ENCODE measurements at regions not wholly inside any gene's neighbourhood (a gene's known extent, or its start where the extent isn't known, plus 50 kb on each side); places are given as distances from the start of the nearest gene placed in this dataset.

GRCh38 chr9:78505546-78505945, 208.6 kb downstream of the PSAT1 start:
- no peak for DNase-seq (ENCODE audit: low read depth, low spot score)

GRCh38 chr9:78507037-78507436, 210.1 kb downstream of the PSAT1 start:
- no peak for DNase-seq (ENCODE audit: low read depth, low spot score)
- ChIA-PET CTCF (no interaction called here), POLR2A (no interaction called here)
- Histone ChIP-seq H3K27ac (ENCODE audit: low read depth, low read length) (no peak overlapping the region), H3K27me3 (ENCODE audit: control insufficient read depth, insufficient read depth, low read length) (peaks cover 8% of the 10 kb centered on the region), H3K4me3 (ENCODE audit: low read depth, low read length) (no peak overlapping the region), H3K9me3 (ENCODE audit: control insufficient read depth, insufficient read depth, low read length) (no peaks in the 10 kb centered on the region)
- no peak for TF ChIP-seq CTCF (IDR thresholded peaks at IDR 0.05; ENCODE audit: low read depth, low read length)

More at GRCh38 chr9:78505546-78505945, 208.6 kb downstream of the PSAT1 start:
- Histone ChIP-seq H3K27ac (ENCODE audit: low read depth, low read length) (no peak overlapping the region), H3K27me3 (ENCODE audit: control insufficient read depth, insufficient read depth, low read length) (peaks cover 10% of the 10 kb centered on the region), H3K9me3 (ENCODE audit: control insufficient read depth, insufficient read depth, low read length) (no peaks in the 10 kb centered on the region), H3K4me3 (ENCODE audit: low read depth, low read length) (no peak overlapping the region)
- no peak for TF ChIP-seq CTCF (IDR thresholded peaks at IDR 0.05; ENCODE audit: low read depth, low read length)
- ChIA-PET CTCF (interaction anchor here (0.6 kb wide), 1 partner anchor 1056 kb away, joined by 3 read pairs; no protein-coding TSS in a partner anchor), POLR2A (no interaction called here)

GRCh38 chr9:78510035-78510434, 213.1 kb downstream of the PSAT1 start:
- no peak for TF ChIP-seq CTCF (IDR thresholded peaks at IDR 0.05; ENCODE audit: low read depth, low read length)
- peaks cover 5% of the 10 kb centered on the region for H3K27me3 ChIP-seq (ENCODE audit: control insufficient read depth, insufficient read depth, low read length)
- no peak overlapping the region for H3K4me3 ChIP-seq (ENCODE audit: low read depth, low read length)
- no peak for DNase-seq (ENCODE audit: low read depth, low spot score)
- H3K27ac ChIP-seq (ENCODE audit: low read depth, low read length) = no peak overlapping the region
- POLR2A ChIA-PET = no interaction called here
- no peaks in the 10 kb centered on the region for H3K9me3 ChIP-seq (ENCODE audit: control insufficient read depth, insufficient read depth, low read length)
- CTCF ChIA-PET = interaction anchor here (0.5 kb wide), 1 partner anchor 71 kb away, joined by 3 read pairs; no protein-coding TSS in a partner anchor

- no peak overlapping the region for H3K27ac ChIP-seq (ENCODE audit: low read depth, low read length)
- H3K9me3 ChIP-seq (ENCODE audit: control insufficient read depth, insufficient read depth, low read length) = peaks cover 3% of the 10 kb centered on the region
- H3K4me3 ChIP-seq (ENCODE audit: low read depth, low read length) = no peak overlapping the region
- no peak for DNase-seq (ENCODE audit: low read depth, low spot score)
- CTCF ChIA-PET = no interaction called here
- POLR2A ChIA-PET = no interaction called here
- TF ChIP-seq CTCF (IDR thresholded peaks at IDR 0.05; ENCODE audit: low read depth, low read length) = no peak
- no peaks in the 10 kb centered on the region for H3K27me3 ChIP-seq (ENCODE audit: control insufficient read depth, insufficient read depth, low read length)
Measured at GRCh38 chr9:78515108-78515507, 218.2 kb downstream of the PSAT1 start.

DNA sequence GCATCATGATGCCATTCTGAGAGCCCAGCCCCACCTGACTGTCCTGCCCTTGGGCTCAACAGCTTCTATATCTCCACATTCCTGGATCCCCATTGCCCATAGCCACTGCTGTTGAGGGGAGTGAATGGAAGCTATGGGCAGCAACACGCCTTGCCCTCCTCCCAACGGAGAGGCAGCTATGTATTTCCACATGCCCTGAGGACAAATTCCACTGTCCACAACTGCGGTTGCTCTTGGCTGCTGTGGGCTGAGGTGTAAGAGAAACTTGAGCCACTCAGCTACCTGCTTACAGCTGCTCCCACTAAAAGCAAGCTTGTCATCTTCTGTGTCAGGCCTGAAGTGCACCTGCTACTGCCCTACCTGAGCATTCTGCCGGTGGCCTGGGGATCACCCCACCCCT, 222.9 kb downstream of the PSAT1 start:
- POLR2A ChIA-PET = no interaction called here
- TF ChIP-seq CTCF (IDR thresholded peaks at IDR 0.05; ENCODE audit: low read depth, low read length) = no peak
- Histone ChIP-seq H3K27ac (ENCODE audit: low read depth, low read length) (no peak overlapping the region), H3K27me3 (ENCODE audit: control insufficient read depth, insufficient read depth, low read length) (no peaks in the 10 kb centered on the region), H3K4me3 (ENCODE audit: low read depth, low read length) (no peak overlapping the region), H3K9me3 (ENCODE audit: control insufficient read depth, insufficient read depth, low read length) (peaks cover 7% of the 10 kb centered on the region)
- CTCF ChIA-PET = interaction anchor here (0.9 kb wide), 1 partner anchor 81 kb away, joined by 3 read pairs; no protein-coding TSS in a partner anchor
- no peak for DNase-seq (ENCODE audit: low read depth, low spot score)
